Activated CD8-positive, alpha-beta memory T cell treated with anti-CD3 and anti-CD28 coated beads for 36 hours (primary cell): ENCODE measurements at regions not wholly inside any gene's neighbourhood (a gene's known extent, or its start where the extent isn't known, plus 50 kb on each side); places are given as distances from the start of the nearest gene placed in this dataset.

Experiments
- CTCF ChIA-PET: fragments of 350-600 bp; sonication (Branson Sonifier 250); formaldehyde crosslinking; loops from one replicate; lab custom pipeline; 2021; ENCODE audit warnings: antibody characterized with exemption; lab: Charles Lee
- POLR2A ChIA-PET: fragments of 350-600 bp; sonication (Branson Sonifier 250); formaldehyde crosslinking; loops from one replicate; lab custom pipeline; 2021; ENCODE audit warnings: antibody characterized with exemption; lab: Charles Lee

DNA sequence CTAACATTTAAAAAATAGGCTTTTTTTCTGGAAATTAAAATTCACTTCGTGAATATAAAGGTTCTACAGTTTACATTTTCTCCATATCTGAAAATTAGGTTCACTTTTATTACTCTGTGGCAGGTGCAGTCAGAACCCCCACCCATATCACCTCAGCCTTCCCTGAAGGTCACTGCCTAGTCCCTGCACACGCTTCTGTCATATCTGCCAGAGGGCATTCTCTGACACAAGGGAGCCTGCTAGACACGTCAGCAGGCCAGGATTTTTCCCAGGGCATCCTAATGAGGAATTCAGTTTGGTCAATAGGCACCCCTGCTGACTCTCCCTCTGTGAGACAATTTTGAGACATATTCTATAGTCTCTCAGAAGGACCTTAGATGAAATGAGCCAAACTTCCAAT is 475.7 kb upstream of the PKDCC start:
- POLR2A ChIA-PET, result no interaction called here
- CTCF ChIA-PET, result no interaction called here

DNA sequence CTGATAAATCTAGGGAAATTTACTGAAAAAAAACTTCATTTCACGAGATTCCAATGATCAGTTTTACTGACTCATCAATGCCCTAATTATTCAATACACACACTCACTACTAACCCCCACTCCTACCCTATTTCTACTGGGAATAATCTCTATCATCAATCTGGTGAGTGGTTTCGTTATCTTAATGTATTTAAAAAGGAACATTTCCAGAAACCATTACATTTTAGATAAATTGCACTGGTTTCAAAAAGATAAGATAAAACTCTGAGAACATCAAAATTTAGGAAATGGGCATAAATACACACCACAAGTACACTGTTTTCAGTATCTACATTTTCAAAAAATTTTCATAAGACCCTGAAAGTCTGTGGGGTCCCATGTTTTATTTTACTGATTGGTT is 471.4 kb upstream of the PKDCC start:
- ChIA-PET CTCF (no interaction called here), POLR2A (no interaction called here)

DNA sequence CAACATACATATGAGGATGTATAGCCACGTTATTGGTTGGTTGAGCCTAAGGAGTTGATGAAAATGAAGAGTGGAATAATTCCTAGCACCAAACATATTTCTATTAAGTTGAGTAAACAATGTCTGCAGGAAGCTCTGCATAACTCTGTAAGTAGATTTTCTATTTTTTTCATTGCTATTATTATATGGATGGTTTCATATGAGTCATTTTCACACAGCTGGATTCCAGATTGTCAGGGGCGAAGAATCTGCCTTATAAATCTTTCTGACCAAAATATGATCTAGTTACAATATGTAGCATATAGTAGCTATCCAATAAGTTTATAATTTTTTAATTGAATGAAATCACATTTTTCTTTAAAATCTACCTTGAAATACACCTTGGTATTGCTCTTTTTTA is 468.0 kb upstream of the PKDCC start:
- ChIA-PET CTCF (no interaction called here), POLR2A (no interaction called here)

DNA sequence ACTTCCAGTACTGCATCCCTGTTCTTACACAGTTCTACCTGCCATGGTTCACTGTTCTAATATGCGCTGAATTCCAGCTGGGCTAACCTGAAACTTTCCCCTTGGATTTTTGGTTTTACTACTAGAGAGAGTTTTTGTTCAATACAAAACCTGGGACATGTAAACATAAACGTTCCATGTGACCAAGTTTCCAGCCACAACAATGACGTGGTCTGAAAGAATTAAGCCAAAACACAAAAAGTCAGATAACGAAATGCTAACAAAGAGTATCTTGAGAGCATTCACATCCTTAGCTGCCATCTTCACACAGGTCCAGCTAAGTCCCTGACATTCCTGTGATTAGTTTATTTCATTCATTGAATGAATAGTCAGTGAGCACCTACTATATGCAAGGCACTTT is 467.0 kb upstream of the PKDCC start:
- ChIA-PET CTCF (no interaction called here), POLR2A (no interaction called here)

DNA sequence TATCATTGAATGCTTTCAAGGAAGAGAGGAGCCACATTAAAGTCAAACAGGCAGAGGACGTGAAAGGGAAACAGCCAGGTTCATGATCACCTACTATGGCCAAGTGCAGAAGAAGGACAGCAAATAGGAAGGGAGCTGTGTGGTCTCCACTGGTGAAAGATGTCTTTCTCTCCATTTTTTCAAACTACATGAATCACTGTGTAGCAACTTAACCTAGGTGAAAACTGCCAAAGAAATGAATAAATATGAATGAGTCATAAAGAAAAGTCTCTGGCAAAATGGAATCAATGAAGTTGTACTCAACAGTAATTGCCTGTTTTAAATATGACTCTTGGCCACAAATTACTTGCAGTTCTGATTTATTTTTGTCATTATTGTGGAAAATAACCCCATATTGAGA is 452.6 kb upstream of the PKDCC start:
- CTCF ChIA-PET, result no interaction called here

DNA sequence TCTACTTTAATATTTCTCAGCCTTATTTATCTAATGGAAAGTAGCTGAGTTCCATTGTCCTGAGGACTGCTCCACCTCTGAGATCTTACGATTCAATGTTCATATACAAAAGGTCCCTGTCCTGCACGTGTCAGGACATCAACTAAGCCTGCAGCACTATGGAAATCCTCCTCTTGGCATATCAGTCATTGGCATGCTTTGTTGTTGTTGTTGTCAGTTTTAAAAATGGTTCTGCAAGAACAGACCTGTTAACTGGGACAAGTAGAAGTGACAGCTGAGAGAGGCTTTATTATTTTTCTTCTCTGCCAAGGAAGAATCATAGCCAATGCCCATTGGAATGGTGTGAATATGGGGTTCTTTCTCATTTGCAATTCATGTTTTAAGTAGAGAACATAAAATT is 450.1 kb upstream of the PKDCC start:
- CTCF ChIA-PET, result no interaction called here
- POLR2A ChIA-PET, result no interaction called here

More for the DNA sequence above, 452.6 kb upstream of the PKDCC start:
- POLR2A ChIA-PET, result no interaction called here

DNA sequence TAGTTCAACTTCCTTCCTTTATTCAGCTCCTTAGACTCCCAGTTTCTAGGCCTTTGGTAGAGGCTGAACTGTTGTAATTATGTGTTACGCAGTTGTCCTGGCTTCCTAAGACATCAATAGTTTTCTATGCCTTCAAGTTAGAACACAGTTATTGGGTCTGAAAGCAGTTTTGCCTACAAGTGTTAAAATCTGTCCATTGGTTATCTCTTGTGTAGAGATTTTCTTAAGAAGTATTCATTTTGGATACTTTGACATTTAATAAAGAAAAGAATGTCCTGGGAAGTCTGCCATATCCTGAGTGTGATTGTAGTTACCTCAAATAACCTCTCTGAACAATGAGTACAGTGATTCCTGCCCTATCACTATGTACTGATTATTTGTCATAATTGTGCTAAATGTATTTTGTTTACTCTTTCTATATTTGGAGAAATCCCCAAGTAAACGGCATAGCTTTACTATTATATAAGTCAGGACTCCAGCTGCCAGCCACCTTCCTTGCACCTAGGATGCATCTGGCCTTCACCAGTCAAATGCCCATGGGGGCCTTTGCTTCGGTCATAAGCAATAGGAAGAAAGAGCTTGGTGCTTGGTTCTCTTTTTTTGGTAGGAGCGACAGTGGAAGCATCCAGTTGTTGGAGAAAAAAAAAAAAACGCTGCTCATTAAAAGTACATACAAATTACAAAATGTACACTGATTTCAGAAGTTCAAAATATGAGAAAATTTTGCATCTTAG is 449.5 kb upstream of the PKDCC start:
- ChIA-PET CTCF (no interaction called here), POLR2A (no interaction called here)

DNA sequence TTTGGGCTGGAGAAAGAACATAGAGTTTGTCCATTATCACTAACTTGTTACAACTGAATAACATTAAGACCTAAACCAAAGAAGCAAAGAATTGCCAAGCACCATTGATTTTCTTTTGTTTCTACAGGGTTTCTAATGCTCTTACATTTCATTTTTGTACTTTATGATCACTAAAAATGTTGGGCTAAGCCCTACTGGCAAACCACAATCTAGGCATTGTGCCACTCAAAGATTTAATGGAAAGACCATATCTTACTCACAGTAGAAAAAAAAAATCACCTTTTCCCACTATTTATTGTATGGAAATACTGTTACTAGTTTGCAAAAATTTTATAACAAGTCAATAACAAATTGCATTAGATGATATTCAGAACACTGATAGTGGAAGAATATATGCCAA is 447.4 kb upstream of the PKDCC start:
- CTCF ChIA-PET, result no interaction called here
- POLR2A ChIA-PET, result no interaction called here

DNA sequence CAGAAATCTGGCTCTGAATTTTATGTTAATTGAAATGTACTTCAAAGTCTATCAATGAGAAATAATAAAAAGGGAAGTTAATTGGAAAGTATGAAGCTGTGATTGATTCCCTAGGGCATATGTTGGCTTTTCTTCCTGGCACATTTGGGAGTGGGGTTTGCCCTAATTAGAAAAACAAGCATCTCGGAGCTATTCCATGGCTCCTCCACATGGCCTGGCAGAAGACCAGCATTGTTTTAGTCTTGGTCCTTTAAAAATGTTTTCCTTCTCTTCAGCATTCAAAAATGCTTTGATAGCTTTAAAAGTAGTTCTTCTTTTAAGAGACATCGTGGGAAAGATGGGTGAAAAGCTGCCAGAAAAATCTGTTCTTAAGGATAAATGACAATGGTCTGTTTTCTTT is 445.5 kb upstream of the PKDCC start:
- POLR2A ChIA-PET, result no interaction called here
- CTCF ChIA-PET, result no interaction called here

DNA sequence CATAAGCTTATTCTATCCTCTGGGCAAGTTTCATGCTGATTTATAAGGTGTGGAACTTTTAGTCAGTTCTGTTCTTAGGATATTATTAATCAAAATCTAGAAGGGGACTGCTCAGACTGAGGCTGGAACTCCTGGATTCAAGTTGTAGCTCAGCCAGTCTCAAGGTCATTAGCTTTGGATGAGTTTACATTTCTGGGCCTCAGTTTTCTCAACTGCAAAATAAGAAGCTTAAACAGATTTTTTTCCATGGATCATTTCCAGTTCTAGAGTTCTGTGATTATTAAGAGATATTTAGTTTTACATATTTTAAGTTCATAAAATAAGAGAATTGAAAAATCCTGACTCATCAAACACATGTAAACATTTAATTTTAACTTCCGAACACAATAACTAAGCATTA is 442.5 kb upstream of the PKDCC start:
- ChIA-PET CTCF (no interaction called here), POLR2A (no interaction called here)

DNA sequence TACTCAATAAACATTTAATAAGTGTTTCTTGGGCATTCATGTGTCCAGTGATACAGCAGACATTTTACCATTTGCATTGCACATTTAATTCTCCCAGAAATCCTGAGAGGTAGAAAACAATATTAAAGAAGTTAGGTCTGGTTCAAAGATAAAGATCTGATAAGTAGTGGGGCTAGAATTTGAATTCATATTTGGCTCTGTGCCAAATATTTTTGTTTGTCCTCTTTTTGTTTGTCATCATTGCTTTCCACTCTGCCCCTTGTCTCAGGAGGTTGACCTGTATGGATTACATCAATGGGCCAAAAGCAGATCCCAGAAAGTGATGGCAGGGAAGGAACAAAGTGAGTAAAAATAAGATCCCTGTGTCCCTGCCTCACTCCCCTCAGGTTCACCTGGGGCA is 441.9 kb upstream of the PKDCC start:
- POLR2A ChIA-PET, result no interaction called here
- CTCF ChIA-PET, result no interaction called here

DNA sequence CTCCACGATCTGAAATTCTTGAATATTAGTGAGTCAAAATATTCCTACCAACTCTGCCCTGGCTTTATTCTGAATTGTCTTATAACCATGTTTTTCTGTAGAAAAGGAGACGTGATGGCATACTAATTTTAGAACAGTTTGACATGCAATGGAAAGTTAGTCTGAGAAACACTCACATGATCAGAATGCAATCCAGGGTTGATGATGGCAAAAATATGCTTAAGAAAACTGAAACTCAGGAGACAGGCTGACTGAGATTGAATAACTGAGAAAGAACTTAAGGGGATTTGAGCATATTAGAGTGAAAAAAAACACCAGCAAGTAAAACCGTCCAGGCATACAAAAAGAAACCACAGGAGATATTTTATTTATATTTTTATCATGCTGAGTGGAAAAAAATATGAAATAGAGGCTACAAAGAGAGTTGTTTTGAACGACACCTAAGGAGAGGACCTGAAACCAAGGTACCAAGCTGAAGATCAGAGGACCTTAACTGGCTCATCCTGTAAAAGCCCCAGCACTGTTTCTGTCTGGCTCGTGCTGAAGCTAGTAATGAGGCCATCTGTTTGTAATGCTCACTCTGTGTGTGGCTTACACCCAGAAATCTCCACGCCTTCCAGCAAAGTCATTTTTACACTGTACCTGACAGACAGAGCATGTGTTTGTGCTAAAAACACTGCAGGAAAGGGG is 437.2 kb upstream of the PKDCC start:
- POLR2A ChIA-PET, result no interaction called here
- CTCF ChIA-PET, result no interaction called here

DNA sequence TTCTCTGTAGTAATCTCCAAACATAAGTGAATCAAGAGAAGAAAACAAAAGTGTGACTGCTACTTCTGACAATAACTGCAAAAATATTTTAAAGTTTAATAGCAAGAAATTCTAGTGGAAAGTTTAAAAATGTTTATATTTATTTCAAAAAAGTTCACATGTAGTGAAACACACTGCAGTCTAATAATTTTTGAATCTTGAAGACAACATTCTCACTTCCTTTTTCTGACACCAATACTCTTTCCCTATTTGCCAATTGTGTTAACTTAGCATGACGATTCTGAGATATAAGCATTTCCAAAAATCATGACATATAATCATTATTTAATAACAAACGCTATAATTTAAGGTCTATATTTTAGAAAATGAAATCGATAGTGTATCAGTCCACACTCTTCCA is 429.1 kb upstream of the PKDCC start:
- ChIA-PET POLR2A (no interaction called here), CTCF (no interaction called here)

DNA sequence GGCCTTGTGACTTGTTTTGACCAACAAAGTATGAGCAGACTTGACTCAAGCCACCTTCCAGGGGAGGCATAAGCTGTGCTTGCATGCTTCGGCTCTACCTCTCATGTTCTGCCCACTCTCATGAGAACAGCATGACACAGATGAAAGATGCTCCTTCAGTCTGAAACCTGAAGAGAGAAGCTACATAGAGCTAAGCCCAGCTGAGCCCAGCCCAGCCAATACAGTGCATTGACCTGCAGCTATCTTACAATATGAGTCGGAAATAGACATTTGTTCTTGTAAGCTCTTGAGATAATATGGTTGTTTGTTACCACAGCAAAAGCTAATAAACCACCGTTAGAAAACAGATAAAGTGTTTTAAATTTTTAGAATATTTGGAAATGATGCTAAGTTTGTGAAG is 426.7 kb upstream of the PKDCC start:
- CTCF ChIA-PET, result no interaction called here

DNA sequence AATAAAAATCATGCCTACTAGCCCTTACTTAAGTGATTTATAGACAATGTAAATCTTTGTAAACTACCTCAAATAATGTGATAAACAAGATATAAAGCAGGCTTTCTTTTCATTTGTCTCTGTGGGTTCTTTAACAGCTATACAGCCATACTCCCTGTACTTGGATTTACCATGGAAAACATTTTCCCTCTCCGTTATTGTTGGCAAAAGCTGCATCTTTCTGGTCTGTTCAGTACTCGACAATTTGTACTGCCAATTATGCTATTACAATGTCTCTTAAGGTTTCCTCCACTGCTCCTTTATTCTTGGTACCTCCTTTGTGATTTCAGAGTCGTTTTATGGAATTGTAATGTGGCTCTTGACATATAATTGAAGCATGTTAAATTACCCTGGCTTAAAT is 426.3 kb upstream of the PKDCC start:
- ChIA-PET POLR2A (no interaction called here), CTCF (no interaction called here)

More for the DNA sequence above, 426.7 kb upstream of the PKDCC start:
- POLR2A ChIA-PET, result no interaction called here

DNA sequence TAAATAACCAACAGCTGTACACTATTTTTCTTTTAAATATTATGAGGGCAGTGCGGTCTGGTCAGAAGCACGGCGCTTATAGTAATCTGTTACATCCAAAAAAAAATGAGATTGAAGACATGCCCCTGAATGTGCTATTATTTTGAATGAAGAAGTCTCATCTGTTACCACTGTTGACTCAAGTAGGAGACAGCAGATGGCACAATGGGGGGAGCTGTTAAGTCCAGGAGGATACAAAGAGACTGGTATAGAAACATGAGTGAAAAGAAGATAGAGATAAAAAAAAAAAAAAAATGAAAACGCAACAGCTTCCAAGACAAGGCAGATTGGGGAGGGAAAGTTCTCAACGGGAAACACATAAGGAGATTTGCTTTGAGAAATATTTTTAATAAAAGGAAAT is 425.5 kb upstream of the PKDCC start:
- ChIA-PET POLR2A (no interaction called here), CTCF (no interaction called here)

DNA sequence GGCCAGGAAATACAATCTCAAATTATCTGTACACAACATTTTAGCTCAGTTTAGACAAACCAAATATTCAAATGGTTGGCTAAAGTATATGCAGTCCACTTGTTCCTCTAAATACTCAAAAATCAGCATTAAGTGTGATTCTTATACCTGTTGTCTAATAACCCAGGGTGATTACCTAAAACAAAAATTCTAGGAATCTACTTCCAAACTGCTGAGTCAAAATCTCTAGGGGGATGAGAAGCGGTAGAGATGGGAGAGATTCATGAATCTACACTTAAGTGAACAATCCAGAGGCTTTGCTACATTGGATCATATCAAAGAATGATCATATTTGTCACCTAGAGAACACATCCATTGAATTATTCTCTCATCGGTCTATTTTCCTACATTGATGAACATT is 420.9 kb upstream of the PKDCC start:
- POLR2A ChIA-PET, result no interaction called here
- CTCF ChIA-PET, result no interaction called here

DNA sequence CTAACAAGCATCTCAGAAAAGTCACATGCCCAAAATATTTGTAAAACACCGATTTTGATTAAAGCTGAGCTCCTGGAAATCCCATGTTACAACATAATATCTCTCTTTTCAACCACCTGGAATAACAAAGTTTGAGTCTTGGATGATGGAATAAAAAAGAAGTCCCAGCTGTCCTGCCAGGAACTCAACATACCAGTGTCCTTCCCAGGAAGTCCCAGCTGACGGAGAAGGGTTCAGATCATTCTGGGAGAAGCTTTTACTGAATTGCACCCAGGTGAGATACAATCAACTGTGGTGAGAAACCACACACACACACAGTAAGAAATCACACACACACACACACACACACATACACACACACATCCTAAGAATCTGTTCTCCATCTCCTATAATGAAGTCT is 413.1 kb upstream of the PKDCC start:
- CTCF ChIA-PET, result no interaction called here

DNA sequence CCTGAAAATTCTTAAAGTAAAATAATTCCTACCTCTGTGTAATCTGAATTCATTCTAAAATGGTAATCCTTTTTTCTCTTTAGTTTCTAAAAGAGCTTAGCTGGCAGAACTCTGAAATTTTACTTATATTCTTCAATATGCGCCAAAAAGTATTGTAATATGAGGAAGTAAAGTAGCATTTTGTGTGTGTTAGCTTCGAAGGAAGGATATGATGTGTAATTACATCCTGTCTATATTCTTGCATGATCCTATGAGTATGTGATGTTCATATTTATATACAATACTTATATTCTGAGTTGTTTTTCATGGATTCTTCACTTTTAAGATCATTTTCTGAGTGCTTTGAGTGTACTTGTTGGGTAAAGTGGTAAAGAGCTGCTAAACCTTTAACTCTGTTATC is 402.9 kb upstream of the PKDCC start:
- POLR2A ChIA-PET, result no interaction called here
- CTCF ChIA-PET, result no interaction called here

More for the DNA sequence above, 413.1 kb upstream of the PKDCC start:
- POLR2A ChIA-PET, result no interaction called here

DNA sequence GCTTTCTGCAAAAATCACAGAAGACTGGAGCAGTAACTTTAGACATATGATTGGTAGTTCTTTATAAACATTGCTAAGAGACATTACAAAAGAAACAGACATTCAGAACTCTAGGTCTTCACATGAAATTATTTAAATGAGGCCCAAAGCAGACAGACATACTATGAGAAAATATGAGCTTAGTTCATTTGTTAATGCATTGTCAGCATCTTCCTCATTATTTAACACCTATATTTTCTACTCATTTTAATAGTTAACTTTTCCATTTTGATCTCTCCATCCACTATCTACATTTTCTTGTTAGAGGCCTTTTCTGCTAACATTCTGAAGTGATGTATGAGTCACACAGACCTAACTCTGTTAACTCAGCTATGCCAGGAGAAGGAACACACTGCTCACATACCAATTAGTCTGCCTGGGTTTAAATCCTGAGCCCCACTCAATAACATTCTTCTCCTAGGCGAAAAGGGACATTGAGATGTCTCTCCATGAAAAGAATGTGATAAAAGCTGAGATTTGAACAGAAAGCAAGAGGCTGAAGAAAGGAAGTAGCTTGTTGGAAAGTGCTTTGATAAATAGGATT is 400.3 kb upstream of the PKDCC start:
- POLR2A ChIA-PET, result no interaction called here

DNA sequence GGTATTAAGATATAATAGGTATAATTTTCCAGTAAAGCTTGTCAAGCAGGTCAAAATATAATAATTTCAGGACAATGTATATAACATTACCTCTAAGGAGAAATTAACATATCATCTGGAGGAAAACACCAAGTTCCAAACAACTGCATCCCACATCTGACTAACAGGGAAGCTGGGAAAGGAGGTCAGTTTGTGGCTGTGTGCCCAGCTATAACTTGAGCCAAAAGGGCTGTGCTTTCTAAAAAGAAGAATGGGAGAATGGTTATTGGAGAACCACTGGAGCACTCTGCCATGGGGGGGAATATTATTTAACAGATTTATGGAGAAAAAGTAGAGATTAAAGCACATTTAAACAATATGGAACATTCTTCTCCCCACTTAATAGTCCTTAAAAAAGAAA is 390.6 kb upstream of the PKDCC start:
- ChIA-PET CTCF (no interaction called here), POLR2A (no interaction called here)

More for the DNA sequence above, 400.3 kb upstream of the PKDCC start:
- CTCF ChIA-PET, result no interaction called here
